Thyroid gland (tissue), 4 donors: ENCODE measurements at regions not wholly inside any gene's neighbourhood (a gene's known extent, or its start where the extent isn't known, plus 50 kb on each side); places are given as distances from the start of the nearest gene placed in this dataset.

Source experiments
- DNase-seq, 2 donors: peaks; one replicate each; pipeline ENCODE4 v3.0.0-alpha.2; 2019
- H3K27ac ChIP-seq, 3 donors: fragments of 200-600 bp; sonication (generic); 1 replicate in 2 of 3; 2 replicates in 1 of 3; pipeline ENCODE4 v1.5.1; 2016 to 2019; ENCODE audit warnings: mild to moderate bottlenecking in 1 of 3, moderate library complexity in 1 of 3
- H3K27me3 ChIP-seq: fragments of 200-600 bp; sonication (generic); one replicate; pipeline ENCODE4 v1.5.1; 2019
- H3K36me3 ChIP-seq, 2 donors: fragments of 200-600 bp; sonication (generic); one replicate each; pipeline ENCODE4 v1.5.1; 2016 to 2019
- H3K4me1 ChIP-seq, 2 donors: fragments of 200-600 bp; sonication (generic); one replicate each; pipeline ENCODE4 v1.5.1; 2017 to 2019
- H3K4me3 ChIP-seq, 3 donors: fragments of 200-600 bp; sonication (generic); replicated peaks in 1 of 3; 1 replicate in 2 of 3; 2 replicates in 1 of 3; pipeline ENCODE4 v1.5.1; 2016; ENCODE audit warnings: mild to moderate bottlenecking in 1 of 3
- H3K9me3 ChIP-seq: fragments of 200-600 bp; sonication (generic); one replicate; pipeline ENCODE4 v1.5.1; 2017
- POLR2A ChIP-seq, 2 donors: fragments of 450-650 bp; IDR thresholded peaks; one replicate each; pipeline ENCODE4 v1.6.1; 2017; ENCODE audit warnings: antibody characterized with exemption in 2 of 2, mild to moderate bottlenecking in 2 of 2, moderate library complexity in 1 of 2
- WGBS, 2 donors: methylation state at CpG; one replicate each; pipeline ENCODE4 v1.1.5; 2017; 5-methylcytosine and 5-hydroxymethylcytosine counted together
- intact Hi-C: fragments of 100-400 bp; cut with DNase I; formaldehyde crosslinking; loops from one replicate; pipeline ENCODE4 v1.15.1; 2023
- TF ChIP-seq, protein P1 (sequence below), 6 experiments: fragments of 200-600 bp in 3 of 6; fragments of 450-650 bp in 3 of 6; sonication (generic) in 3 of 6; IDR thresholded peaks; one replicate each; pipeline ENCODE4 v1.5.1; 2016 to 2019; ENCODE audit warnings: antibody characterized with exemption in 6 of 6, mild to moderate bottlenecking in 2 of 6, inconsistent platforms in 1 of 6, moderate library complexity in 1 of 6

DNA sequence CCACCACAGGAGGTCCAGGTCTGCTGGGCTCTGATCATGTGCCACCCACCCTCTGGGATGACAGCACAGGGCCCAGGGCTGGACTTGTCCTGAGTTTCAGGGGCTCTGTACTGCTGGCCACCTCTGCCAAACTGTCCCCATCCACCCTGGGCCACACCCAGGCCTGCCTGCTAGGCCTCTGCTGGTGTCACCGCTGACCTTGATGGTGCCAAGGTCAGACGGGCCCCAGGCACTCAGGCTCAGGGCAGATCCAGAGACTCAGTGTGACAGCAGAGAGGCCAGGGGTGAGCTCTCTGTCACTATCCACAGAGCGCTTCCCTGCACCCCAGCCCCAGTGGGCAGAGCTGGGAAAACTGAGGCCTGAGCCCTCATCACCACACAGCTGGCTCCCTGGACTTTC, 75.6 kb downstream of the RMI2 start:
- Histone ChIP-seq H3K36me3 (no peaks in the 10 kb centered on the region), H3K27ac (no peak overlapping the region), H3K4me1 (no peaks in the 10 kb centered on the region), H3K9me3 (no peaks in the 10 kb centered on the region), H3K27me3 (no peaks in the 10 kb centered on the region), H3K4me3 (no peak overlapping the region)
- intact Hi-C loops: no loop called here
- WGBS, 2 donors: 100% methylated on average over 1 to 3 of the region's 3 CpGs
- DNase-seq: no peak
- TF ChIP-seq, protein P1, sequence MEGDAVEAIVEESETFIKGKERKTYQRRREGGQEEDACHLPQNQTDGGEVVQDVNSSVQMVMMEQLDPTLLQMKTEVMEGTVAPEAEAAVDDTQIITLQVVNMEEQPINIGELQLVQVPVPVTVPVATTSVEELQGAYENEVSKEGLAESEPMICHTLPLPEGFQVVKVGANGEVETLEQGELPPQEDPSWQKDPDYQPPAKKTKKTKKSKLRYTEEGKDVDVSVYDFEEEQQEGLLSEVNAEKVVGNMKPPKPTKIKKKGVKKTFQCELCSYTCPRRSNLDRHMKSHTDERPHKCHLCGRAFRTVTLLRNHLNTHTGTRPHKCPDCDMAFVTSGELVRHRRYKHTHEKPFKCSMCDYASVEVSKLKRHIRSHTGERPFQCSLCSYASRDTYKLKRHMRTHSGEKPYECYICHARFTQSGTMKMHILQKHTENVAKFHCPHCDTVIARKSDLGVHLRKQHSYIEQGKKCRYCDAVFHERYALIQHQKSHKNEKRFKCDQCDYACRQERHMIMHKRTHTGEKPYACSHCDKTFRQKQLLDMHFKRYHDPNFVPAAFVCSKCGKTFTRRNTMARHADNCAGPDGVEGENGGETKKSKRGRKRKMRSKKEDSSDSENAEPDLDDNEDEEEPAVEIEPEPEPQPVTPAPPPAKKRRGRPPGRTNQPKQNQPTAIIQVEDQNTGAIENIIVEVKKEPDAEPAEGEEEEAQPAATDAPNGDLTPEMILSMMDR (IDR thresholded peaks at IDR 0.05): no peak
- TF ChIP-seq POLR2A (IDR thresholded peaks at IDR 0.05): no peak

DNA sequence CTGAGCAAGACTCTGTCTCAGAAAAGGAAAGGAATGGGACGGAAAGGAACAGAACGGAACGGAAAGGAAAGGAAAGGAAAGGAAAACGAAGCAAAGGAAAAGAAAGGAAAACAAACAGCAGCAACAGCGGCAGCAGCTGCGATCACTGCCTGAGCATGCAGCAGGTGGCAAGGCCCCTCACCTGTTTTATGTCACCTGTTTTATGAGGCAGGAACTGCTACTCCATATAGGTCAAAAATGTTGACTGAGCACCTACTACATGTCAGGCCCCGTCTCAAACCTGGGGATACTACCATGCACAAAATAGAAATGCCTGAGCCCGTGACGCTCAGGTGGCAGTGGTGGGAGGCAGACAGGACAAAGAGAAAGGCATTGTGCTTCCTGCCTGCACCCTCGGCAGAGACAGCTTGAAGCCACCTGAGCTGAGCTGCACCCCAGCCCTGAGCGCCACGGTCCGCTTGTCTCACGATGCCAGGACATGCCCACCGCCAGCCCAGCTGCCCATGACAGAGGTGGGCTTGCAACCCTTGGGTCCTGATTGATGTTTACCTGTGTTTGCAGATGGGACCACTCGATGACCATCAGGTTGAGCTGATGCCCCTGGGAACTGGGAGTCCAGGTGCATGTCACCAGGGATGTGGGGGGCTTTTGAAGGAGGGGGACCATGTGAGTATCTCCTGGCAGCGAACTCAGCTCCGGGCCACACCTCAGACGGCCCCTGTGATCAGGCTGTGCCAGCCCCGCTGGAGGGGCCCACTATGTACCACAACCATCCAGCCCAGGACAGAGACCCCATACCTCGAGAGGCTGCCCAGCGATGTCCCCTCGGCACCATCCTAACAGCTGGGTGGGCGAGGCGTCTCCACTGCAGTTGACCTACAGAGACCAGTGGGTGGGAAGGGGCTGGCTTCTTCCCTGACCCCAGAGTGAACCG, 77.4 kb downstream of the RMI2 start:
- intact Hi-C loops: no loop called here
- TF ChIP-seq, protein P1 (IDR thresholded peaks at IDR 0.05): no peak
- no peak for TF ChIP-seq POLR2A (IDR thresholded peaks at IDR 0.05)
- 80 to 82% methylated on average over 14 to 18 of the region's 26 CpGs for WGBS, 2 donors
- H3K4me1 ChIP-seq: no peaks in the 10 kb centered on the region
- H3K4me3 ChIP-seq: no peak overlapping the region
- no peak for DNase-seq
- no peak overlapping the region for H3K27ac ChIP-seq
- no peaks in the 10 kb centered on the region for H3K27me3 ChIP-seq
- H3K9me3 ChIP-seq: no peaks in the 10 kb centered on the region
- H3K36me3 ChIP-seq: no peaks in the 10 kb centered on the region

DNA sequence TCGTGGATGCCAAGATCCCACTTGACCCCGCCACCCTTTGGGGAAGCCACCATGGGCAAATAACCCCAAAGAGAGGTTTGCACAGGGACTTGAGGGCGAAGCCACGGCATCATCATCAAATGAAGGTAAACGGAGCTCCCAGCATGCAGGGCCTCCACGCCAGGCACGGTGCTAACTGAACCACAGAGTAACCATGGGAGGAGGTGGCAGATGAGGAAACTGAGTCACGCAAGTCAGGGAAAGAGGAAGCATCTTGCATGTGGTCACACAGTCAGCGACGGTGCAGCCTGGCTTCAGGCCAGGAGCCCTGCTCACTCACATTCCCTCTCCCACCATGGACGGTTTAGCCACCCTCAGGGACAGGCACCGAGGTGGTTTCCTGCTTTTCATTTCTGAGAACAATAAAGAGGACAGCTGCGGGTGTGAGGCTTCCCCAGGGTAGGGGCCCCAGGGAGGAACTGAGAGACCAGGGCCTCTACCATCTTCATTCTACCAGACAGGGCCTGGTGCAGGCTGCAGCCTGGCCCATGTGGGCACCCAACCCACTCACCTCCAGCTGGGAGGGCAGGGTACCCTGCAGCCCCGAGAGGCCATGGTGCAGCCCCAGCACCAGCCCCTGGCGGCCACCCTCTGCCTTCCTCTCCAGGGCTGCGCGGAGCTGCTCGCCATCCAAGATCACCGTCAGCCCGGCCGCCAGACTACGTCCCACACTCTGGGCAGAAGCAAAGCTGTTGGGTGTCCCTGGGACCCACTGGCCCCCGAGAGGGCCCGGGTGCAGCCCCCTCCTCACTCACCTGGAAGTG, 78.3 kb downstream of the RMI2 start:
- intact Hi-C loops: no loop called here
- DNase-seq: no peak
- Histone ChIP-seq H3K4me3 (no peak overlapping the region), H3K36me3 (no peaks in the 10 kb centered on the region), H3K27ac (no peak overlapping the region), H3K9me3 (no peaks in the 10 kb centered on the region), H3K4me1 (no peaks in the 10 kb centered on the region), H3K27me3 (no peaks in the 10 kb centered on the region)
- WGBS, 2 donors: 76 to 81% methylated on average over 13 to 14 of the region's 24 CpGs
- TF ChIP-seq POLR2A (IDR thresholded peaks at IDR 0.05): no peak
- TF ChIP-seq, protein P1 (IDR thresholded peaks at IDR 0.05): no peak

DNA sequence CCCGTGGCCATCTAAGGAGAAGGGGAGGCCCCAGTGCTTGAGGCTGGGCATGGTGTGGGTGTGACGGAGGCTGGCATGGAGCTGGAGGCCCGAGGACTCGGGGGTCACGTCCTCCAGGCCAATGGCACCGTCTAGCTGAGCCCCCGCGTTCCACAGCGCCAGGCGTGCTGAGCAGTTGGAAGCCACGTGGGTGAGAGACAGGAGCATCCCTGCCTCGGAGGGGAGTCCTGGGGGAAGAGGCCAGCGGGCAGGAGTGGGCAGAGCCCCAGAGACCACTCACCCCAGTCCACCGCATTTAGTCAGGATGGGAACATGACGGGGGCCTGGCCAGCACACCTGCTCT, 78.8 kb downstream of the RMI2 start:
- TF ChIP-seq, protein P1 (IDR thresholded peaks at IDR 0.05): no peak
- no peak for TF ChIP-seq POLR2A (IDR thresholded peaks at IDR 0.05)
- H3K36me3 ChIP-seq: no peaks in the 10 kb centered on the region
- H3K4me3 ChIP-seq: no peak overlapping the region
- WGBS, 2 donors: 80 to 94% methylated on average over 2 to 15 of the region's 15 CpGs
- H3K27me3 ChIP-seq: no peaks in the 10 kb centered on the region
- DNase-seq: no peak
- H3K9me3 ChIP-seq: no peaks in the 10 kb centered on the region
- no peak overlapping the region for H3K27ac ChIP-seq
- no peaks in the 10 kb centered on the region for H3K4me1 ChIP-seq
- intact Hi-C loops: no loop called here

DNA sequence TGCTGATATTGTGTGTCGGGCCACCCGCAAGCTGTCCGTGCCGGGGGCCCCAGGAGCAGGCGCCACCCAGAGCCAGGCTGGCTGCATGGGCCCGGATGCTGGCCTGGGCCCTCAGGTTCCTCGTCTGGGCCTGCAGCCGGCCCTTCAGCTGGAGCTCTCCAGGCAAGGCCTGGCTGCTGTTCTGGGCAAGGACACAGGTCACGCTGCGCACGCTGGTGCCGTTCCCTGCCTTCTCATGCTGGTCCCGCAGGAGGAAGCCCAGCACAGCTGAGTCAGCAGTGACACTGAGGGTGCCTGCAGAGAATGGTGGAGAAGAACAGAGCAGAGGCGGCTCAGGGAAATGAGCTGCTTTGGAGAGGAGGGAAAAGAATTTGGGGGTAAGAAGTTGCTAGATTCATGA, 79.9 kb downstream of the RMI2 start:
- no peaks in the 10 kb centered on the region for H3K9me3 ChIP-seq
- intact Hi-C loops: no loop called here

More for the DNA sequence above, 79.9 kb downstream of the RMI2 start:
- Histone ChIP-seq H3K27me3 (no peaks in the 10 kb centered on the region), H3K4me1 (no peaks in the 10 kb centered on the region), H3K36me3 (no peaks in the 10 kb centered on the region), H3K4me3 (no peak overlapping the region), H3K27ac (no peak overlapping the region)
- no peak for DNase-seq
- 80 to 88% methylated on average over 9 to 12 of the region's 14 CpGs for WGBS, 2 donors
- no peak for TF ChIP-seq POLR2A (IDR thresholded peaks at IDR 0.05)
- TF ChIP-seq, protein P1 (IDR thresholded peaks at IDR 0.05): no peak
